ENCODE measurements at regions not wholly inside any gene's neighbourhood (a gene's known extent, or its start where the extent isn't known, plus 50 kb on each side); places are given as distances from the start of the nearest gene placed in this dataset.

DNA sequence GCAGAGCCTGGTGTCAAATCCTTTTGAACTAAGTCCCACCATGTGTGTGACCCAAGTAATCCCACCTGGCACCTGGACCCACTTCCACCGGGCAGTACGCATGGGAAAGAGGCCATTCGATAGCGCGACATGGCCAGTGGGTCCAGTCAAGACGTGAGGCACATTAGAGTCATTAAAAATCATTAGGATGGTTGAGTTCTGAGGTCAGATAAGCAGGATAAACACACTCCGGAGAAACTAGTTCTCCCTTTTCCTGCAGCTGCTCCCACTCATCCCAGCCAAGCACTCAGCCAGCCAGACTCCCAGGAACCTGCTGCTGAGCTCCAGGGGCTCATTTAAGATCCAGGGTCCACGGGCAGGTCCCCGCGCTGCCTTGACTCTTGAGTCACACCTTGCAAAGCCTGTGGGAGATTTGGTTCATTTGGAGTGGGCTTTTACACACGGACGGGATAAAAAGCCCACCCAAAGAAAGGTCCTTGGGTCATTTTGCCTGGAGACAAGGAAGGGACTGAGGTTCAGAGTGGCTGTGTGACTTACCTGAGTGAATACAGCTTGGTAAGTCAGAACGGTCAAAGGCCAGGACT, 313.9 kb downstream of the BCL11B start:
- Histone ChIP-seq H2BK120ac (ENCODE audit: low read depth, low read length) (no peak overlapping the region), H2BK15ac (ENCODE audit: low read depth, low read length) (no peak overlapping the region), H4K91ac (ENCODE audit: insufficient read depth, low read depth, low read length) (no peak overlapping the region), H3K27ac (ENCODE audit: insufficient read depth, low read length) (no peak overlapping the region), H3K4me3 (ENCODE audit: insufficient read depth, low read depth, low read length) (no peak overlapping the region), H2AFZ (replicated peaks; ENCODE audit: low read length, poor library complexity) (no peak overlapping the region), H4K8ac (ENCODE audit: low read depth in 2 of 2, low read length in 2 of 2) (no peak overlapping the region), H3K4me1 (ENCODE audit: control insufficient read depth, insufficient read depth, low read length) (no peaks in the 10 kb centered on the region), H3K56ac (ENCODE audit: extremely low read depth, insufficient read depth, low read length) (no peak overlapping the region), H3K9ac (ENCODE audit: low read depth, low read length) (no peak overlapping the region), H2BK20ac (ENCODE audit: low read depth, low read length) (no peak overlapping the region), H3K4ac (ENCODE audit: low read depth, low read length) (no peak overlapping the region), H4K20me1 (ENCODE audit: insufficient read depth, low read length) (no peaks in the 10 kb centered on the region), H3K4me2 (ENCODE audit: low read depth, low read length) (no peak overlapping the region), H3K27me3 (ENCODE audit: control insufficient read depth, insufficient read depth, low read length) (no peaks in the 10 kb centered on the region), H4K5ac (ENCODE audit: low read depth, low read length) (no peak overlapping the region), H2BK5ac (ENCODE audit: low read depth, low read length, poor library complexity, severe bottlenecking) (no peak overlapping the region), H3K18ac (ENCODE audit: low read depth, low read length) (no peak overlapping the region), H3K9me3 (ENCODE audit: control insufficient read depth, insufficient read depth, low read length) (peaks cover 50% of the 10 kb centered on the region), H3K14ac (replicated peaks; ENCODE audit: low read depth, low read length) (no peak overlapping the region), H3K36me3 (ENCODE audit: control insufficient read depth, insufficient read depth, low read length) (no peaks in the 10 kb centered on the region), H3K79me1 (ENCODE audit: low read depth in 1 of 2, low read length in 2 of 2) (no peaks in the 10 kb centered on the region), H2AK5ac (ENCODE audit: low read depth, low read length) (no peak overlapping the region), H3K23ac (ENCODE audit: low read depth, low read length) (no peak overlapping the region), H2AK9ac (replicated peaks; ENCODE audit: low read depth, low read length, poor library complexity) (no peak overlapping the region), H3K9me1 (ENCODE audit: insufficient read depth, low read length) (no peaks in the 10 kb centered on the region)
- WGBS, 2 experiments (ENCODE audit: extremely low coverage in 2 of 2, insufficient read length in 1 of 2), result 20% methylated on average over 2 of the region's 13 CpGs; no CpG with 5 or more reads in 1 of the 2 experiments
- ATAC-seq (ENCODE audit: low read depth) (no peak), DNase-seq (no peak)
- no peak for TF ChIP-seq ELK1 (IDR thresholded peaks at IDR 0.05; ENCODE audit: borderline replicate concordance, low read depth, low read length)
- dilution Hi-C loops (cut with HindIII; ENCODE audit: low sequenced_read_pairs, unreplicated experiment), result no loop called here
- CTCF ChIA-PET, result no interaction called here
- POLR2A ChIA-PET (ENCODE audit: unreplicated experiment), result no interaction called here
- in situ Hi-C loops (cut with MboI; ENCODE audit: low sequenced_read_pairs), result no loop called here
- intact Hi-C loops (cut with micrococcal nuclease), result no loop called here
- no TSS peak for BruUV-seq (replicated peaks)

All from IMR-90 (cell line).